HCT116 (cell line): ENCODE measurements at regions not wholly inside any gene's neighbourhood (a gene's known extent, or its start where the extent isn't known, plus 50 kb on each side); places are given as distances from the start of the nearest gene placed in this dataset.

Source experiments
- ATAC-seq: fragments of 200-7000 bp; cut with Tn5 transposase; 2 replicates; pipeline ENCODE4 v1.9.1; 2020; ENCODE audit warnings: mild to moderate bottlenecking, moderate library complexity
- BruUV-seq: library from RNA; stranded (reverse); fragments of 400-500 nt; replicated peaks from 2 replicates; lab custom pipeline; 2021; lab: Mats Ljungman, UMichigan
- CTCF ChIA-PET: fragments of 300-600 bp; sonication (Branson Sonifier 250); formaldehyde crosslinking; loops from one replicate; lab custom pipeline; 2021; ENCODE audit warnings: antibody characterized with exemption; lab: Charles Lee
- POLR2A ChIA-PET: fragments of 300-600, 350-600 bp; sonication (Branson Sonifier 250); formaldehyde crosslinking; loops from one replicate; lab custom pipeline; 2021; ENCODE audit warnings: antibody characterized with exemption; lab: Charles Lee
- RAD21 ChIA-PET, 2 experiments: fragments of 300-600 bp; sonication (Branson Sonifier 250); formaldehyde crosslinking; loops; one replicate each; lab custom pipeline; 2023; ENCODE audit warnings: low total read pairs in 2 of 2; ENCODE audit not compliant: uncharacterized antibody in 2 of 2, unreplicated experiment in 2 of 2, low non-redundant PET in 1 of 2; lab: Charles Lee
- DNase-seq: peaks from one replicate; pipeline ENCODE4 v3.0.0-alpha.2; 2010; ENCODE audit warnings: low read depth, low spot score
- H2AFZ ChIP-seq: fragments of 200-600 bp; shearing (Covaris generic), sonication (generic); 2 replicates; pipeline ENCODE4 v1.6.1; 2017; ENCODE audit warnings: low read depth, mixed run types, mixed read lengths, antibody characterized with exemption, low read length; ENCODE audit not compliant: poor library complexity, severe bottlenecking
- H3K27ac ChIP-seq: 2 replicates; pipeline ENCODE4 v1.5.1; 2012; ENCODE audit warnings: low read depth, low read length
- H3K27me3 ChIP-seq: fragments of 200-600 bp; sonication (generic); 2 replicates; pipeline ENCODE4 v1.6.1; 2016; ENCODE audit warnings: mixed run types, low read length, mixed read lengths; ENCODE audit not compliant: insufficient read depth
- H3K36me3 ChIP-seq, 2 experiments: fragments of 200-500 bp in 1 of 2; fragments of 200-600 bp in 1 of 2; sonication (Bioruptor generic) in 1 of 2; sonication (generic) in 1 of 2; 2 replicates each; pipeline versions ENCODE4 v1.5.1 to v1.6.1; 2014 to 2016; ENCODE audit warnings: low read length in 2 of 2, inconsistent platforms in 1 of 2, mixed read lengths in 1 of 2, mixed run types in 1 of 2; ENCODE audit not compliant: insufficient read depth in 2 of 2, control insufficient read depth in 1 of 2
- H3K4me1 ChIP-seq, 2 experiments: fragments of 200-600 bp in 1 of 2; sonication (generic) in 1 of 2; 2 replicates each; pipeline versions ENCODE4 v1.5.1 to v1.6.1; 2012 to 2017; ENCODE audit warnings: low read length in 2 of 2, inconsistent platforms in 1 of 2, mild to moderate bottlenecking in 1 of 2, mixed read lengths in 1 of 2, mixed run types in 1 of 2, moderate library complexity in 1 of 2; ENCODE audit not compliant: insufficient read depth in 2 of 2, control insufficient read depth in 1 of 2
- H3K4me2 ChIP-seq: fragments of 200-600 bp; sonication (generic); 2 replicates; pipeline ENCODE4 v1.6.1; 2017; ENCODE audit warnings: mixed run types, low read length, mixed read lengths
- H3K4me3 ChIP-seq, 2 experiments: fragments of 200-600 bp in 1 of 2; sonication (generic) in 1 of 2; replicated peaks in 1 of 2; 2 replicates each; pipeline ENCODE4 v1.5.1; 2011 to 2016; ENCODE audit warnings: low read length in 2 of 2, control low read depth in 1 of 2, low read depth in 1 of 2, mild to moderate bottlenecking in 1 of 2, mixed read lengths in 1 of 2, mixed run types in 1 of 2
- H3K79me2 ChIP-seq: fragments of 200-600 bp; sonication (generic); 2 replicates; pipeline ENCODE4 v1.6.1; 2017; ENCODE audit warnings: mild to moderate bottlenecking, mixed run types, low read length, moderate library complexity, mixed read lengths; ENCODE audit not compliant: insufficient read depth
- H3K9ac ChIP-seq: fragments of 200-600 bp; sonication (generic); 2 replicates; pipeline ENCODE4 v1.6.1; 2016; ENCODE audit warnings: low read length, mixed read lengths
- H3K9me2 ChIP-seq: fragments of 200-600 bp; sonication (generic), shearing (Covaris generic); 2 replicates; pipeline ENCODE4 v1.6.1; 2017; ENCODE audit warnings: mixed run types, mild to moderate bottlenecking, moderate library complexity; ENCODE audit not compliant: insufficient read depth
- H3K9me3 ChIP-seq, 2 experiments: fragments of 200-500 bp in 1 of 2; fragments of 200-600 bp in 1 of 2; sonication (Bioruptor generic) in 1 of 2; sonication (generic) in 1 of 2; 2 replicates each; pipeline ENCODE4 v1.6.1; 2014 to 2017; ENCODE audit warnings: low read length in 2 of 2, mixed read lengths in 2 of 2, inconsistent platforms in 1 of 2, low read depth in 1 of 2, mild to moderate bottlenecking in 1 of 2, mixed run types in 1 of 2, moderate library complexity in 1 of 2; ENCODE audit not compliant: control insufficient read depth in 1 of 2, insufficient read depth in 1 of 2
- H4K20me1 ChIP-seq: fragments of 200-600 bp; sonication (generic), shearing (Covaris generic); 2 replicates; pipeline ENCODE4 v1.6.1; 2017; ENCODE audit warnings: mixed run types, mild to moderate bottlenecking, moderate library complexity; ENCODE audit not compliant: insufficient read depth
- EZH2 ChIP-seq: fragments of 200-600 bp; sonication (generic); IDR thresholded peaks from 2 replicates; pipeline ENCODE4 v1.6.1; 2017; ENCODE audit warnings: antibody characterized with exemption, mixed run types
- EZH2phosphoT487 ChIP-seq: fragments of 200-600 bp; IDR thresholded peaks from 2 replicates; pipeline ENCODE4 v1.6.1; 2018; ENCODE audit warnings: antibody characterized with exemption, borderline replicate concordance
- RAD21 ChIP-seq: IDR thresholded peaks from 2 replicates; pipeline ENCODE4 v1.6.1; 2012; ENCODE audit warnings: low read depth, mild to moderate bottlenecking
- SRF ChIP-seq: IDR thresholded peaks from 2 replicates; pipeline ENCODE4 v1.6.1; 2012; ENCODE audit warnings: low read depth
- TCF7L2 ChIP-seq: IDR thresholded peaks from 2 replicates; pipeline ENCODE4 v1.7.0; 2011; ENCODE audit warnings: borderline replicate concordance, inconsistent platforms; ENCODE audit not compliant: insufficient read depth, insufficient read length; ENCODE audit errors: extremely low read depth
- intact Hi-C: fragments of 100-400 bp; cut with micrococcal nuclease; formaldehyde crosslinking; loops from 2 replicates; pipeline ENCODE4 v1.10.0; 2022
- TF ChIP-seq, protein P1 (sequence below): IDR thresholded peaks from 2 replicates; pipeline ENCODE4 v1.6.1; 2012
- TF ChIP-seq, protein P2 (sequence below): IDR thresholded peaks from 2 replicates; pipeline ENCODE4 v1.6.1; 2011; ENCODE audit warnings: mild to moderate bottlenecking, low read length, moderate library complexity; ENCODE audit not compliant: insufficient replicate concordance; ENCODE audit errors: extremely low read depth
- TF ChIP-seq, protein P3 (sequence below): IDR thresholded peaks from 2 replicates; pipeline ENCODE4 v1.6.1; 2012; ENCODE audit warnings: low read depth
- TF ChIP-seq, protein P4 (sequence below), 3 experiments: fragments of 200-600 bp in 1 of 3; sonication (generic) in 1 of 3; IDR thresholded peaks in 2 of 3; conservative IDR thresholded peaks in 1 of 3; 2 replicates each; pipeline ENCODE4 v1.5.1; 2012 to 2017; ENCODE audit warnings: low read depth in 2 of 3, low read length in 2 of 3, antibody characterized with exemption in 1 of 3, borderline replicate concordance in 1 of 3, control low read depth in 1 of 3, mild to moderate bottlenecking in 1 of 3, mixed read lengths in 1 of 3, mixed run types in 1 of 3, moderate library complexity in 1 of 3; ENCODE audit not compliant: insufficient read depth in 1 of 3

DNA sequence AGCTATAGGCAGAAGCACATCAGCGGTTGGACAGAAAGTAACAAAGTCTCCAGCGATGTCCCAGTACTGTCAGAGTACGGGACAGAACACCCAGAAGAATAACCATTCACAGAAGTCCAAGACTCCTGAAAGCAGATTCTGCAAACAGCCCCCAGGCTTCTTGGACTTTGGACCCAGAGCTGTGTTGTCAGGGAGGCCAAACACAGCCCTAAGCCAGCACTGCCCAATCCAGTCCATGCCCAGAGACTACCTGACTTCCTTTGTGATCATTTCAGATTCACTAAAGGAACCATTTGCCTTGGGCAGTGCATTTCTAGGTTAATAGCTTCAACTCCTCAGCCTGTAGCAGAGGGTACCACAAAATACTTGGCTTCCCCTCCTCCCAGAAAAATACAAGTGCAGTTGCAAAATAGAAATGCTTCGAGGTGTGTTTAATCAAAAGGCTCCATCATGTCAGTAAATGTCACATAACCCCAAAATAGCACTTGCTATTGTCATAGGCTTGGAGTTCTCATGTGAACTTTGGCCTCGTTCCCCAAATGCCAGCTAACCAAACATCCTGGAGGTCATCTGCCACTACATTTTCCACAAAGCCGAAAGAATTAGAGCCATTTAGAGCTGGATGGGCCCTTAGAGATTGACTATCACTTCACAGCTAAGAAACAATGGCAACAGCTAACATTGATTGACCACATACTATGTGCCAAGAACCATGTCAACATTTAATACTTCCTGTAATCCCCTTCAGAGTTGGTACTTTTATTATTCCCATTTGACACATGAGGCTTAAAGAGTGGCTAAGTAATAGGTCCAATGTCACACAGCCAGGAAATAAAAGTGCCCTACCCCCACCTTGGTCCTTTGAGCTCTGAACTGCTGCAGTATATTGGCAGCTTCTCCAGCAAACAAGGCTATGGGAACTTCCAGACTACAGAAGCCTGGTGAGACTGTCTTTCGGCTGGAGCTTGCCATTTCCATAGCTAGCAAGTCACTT is 329.9 kb downstream of the FOXO1 start:
- CTCF ChIA-PET, result no interaction called here
- no peak overlapping the region for H3K9ac ChIP-seq
- no peaks in the 10 kb centered on the region for H4K20me1 ChIP-seq
- TF ChIP-seq EZH2, result no peak
- no peak for TF ChIP-seq EZH2phosphoT487
- TF ChIP-seq, protein P1, sequence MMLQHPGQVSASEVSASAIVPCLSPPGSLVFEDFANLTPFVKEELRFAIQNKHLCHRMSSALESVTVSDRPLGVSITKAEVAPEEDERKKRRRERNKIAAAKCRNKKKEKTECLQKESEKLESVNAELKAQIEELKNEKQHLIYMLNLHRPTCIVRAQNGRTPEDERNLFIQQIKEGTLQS, result no peak
- TF ChIP-seq, all 23 proteins: peak for 0
- DNase-seq (no peak), ATAC-seq (no peak)
- Histone ChIP-seq H3K9me2 (no peaks in the 10 kb centered on the region), H3K27me3 (no peaks in the 10 kb centered on the region), H3K27ac (no peak overlapping the region), H3K4me1 (peaks cover 0 to 7% of the 10 kb centered on the region in 2 experiments; a peak in 2 of 4 replicates), H3K36me3 (no peaks in the 10 kb centered on the region), H3K4me3 (no peak overlapping the region), H3K79me2 (no peaks in the 10 kb centered on the region), H2AFZ (no peak overlapping the region), H3K4me2 (no peak overlapping the region), H3K9me3 (no peaks in the 10 kb centered on the region)
- RAD21 ChIA-PET, result no interaction called here
- intact Hi-C loops, result no loop called here
- POLR2A ChIA-PET, result no interaction called here
- no TSS peak for BruUV-seq

- no peaks in the 10 kb centered on the region for H3K27me3 ChIP-seq
- no peak overlapping the region for H3K4me2 ChIP-seq
- intact Hi-C loops, result no loop called here
- no TSS peak for BruUV-seq
- H3K9me2 ChIP-seq, result no peaks in the 10 kb centered on the region
- no peaks in the 10 kb centered on the region for H4K20me1 ChIP-seq
- H3K4me3 ChIP-seq, result no peak overlapping the region
- H2AFZ ChIP-seq, result no peak overlapping the region
- no peak overlapping the region for H3K27ac ChIP-seq
- ATAC-seq (no peak), DNase-seq (no peak)
- ChIA-PET CTCF (no interaction called here), RAD21 (no interaction called here), POLR2A (no interaction called here)
- no peaks in the 10 kb centered on the region for H3K79me2 ChIP-seq
- H3K36me3 ChIP-seq, result no peaks in the 10 kb centered on the region
- no peaks in the 10 kb centered on the region; a peak in 1 of 4 replicates for H3K4me1 ChIP-seq
- no peaks in the 10 kb centered on the region for H3K9me3 ChIP-seq
- no peak overlapping the region for H3K9ac ChIP-seq
- no peak for TF ChIP-seq SRF
- TF ChIP-seq, protein P2, sequence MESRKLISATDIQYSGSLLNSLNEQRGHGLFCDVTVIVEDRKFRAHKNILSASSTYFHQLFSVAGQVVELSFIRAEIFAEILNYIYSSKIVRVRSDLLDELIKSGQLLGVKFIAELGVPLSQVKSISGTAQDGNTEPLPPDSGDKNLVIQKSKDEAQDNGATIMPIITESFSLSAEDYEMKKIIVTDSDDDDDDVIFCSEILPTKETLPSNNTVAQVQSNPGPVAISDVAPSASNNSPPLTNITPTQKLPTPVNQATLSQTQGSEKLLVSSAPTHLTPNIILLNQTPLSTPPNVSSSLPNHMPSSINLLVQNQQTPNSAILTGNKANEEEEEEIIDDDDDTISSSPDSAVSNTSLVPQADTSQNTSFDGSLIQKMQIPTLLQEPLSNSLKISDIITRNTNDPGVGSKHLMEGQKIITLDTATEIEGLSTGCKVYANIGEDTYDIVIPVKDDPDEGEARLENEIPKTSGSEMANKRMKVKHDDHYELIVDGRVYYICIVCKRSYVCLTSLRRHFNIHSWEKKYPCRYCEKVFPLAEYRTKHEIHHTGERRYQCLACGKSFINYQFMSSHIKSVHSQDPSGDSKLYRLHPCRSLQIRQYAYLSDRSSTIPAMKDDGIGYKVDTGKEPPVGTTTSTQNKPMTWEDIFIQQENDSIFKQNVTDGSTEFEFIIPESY, result no peak
- TF ChIP-seq, protein P3, sequence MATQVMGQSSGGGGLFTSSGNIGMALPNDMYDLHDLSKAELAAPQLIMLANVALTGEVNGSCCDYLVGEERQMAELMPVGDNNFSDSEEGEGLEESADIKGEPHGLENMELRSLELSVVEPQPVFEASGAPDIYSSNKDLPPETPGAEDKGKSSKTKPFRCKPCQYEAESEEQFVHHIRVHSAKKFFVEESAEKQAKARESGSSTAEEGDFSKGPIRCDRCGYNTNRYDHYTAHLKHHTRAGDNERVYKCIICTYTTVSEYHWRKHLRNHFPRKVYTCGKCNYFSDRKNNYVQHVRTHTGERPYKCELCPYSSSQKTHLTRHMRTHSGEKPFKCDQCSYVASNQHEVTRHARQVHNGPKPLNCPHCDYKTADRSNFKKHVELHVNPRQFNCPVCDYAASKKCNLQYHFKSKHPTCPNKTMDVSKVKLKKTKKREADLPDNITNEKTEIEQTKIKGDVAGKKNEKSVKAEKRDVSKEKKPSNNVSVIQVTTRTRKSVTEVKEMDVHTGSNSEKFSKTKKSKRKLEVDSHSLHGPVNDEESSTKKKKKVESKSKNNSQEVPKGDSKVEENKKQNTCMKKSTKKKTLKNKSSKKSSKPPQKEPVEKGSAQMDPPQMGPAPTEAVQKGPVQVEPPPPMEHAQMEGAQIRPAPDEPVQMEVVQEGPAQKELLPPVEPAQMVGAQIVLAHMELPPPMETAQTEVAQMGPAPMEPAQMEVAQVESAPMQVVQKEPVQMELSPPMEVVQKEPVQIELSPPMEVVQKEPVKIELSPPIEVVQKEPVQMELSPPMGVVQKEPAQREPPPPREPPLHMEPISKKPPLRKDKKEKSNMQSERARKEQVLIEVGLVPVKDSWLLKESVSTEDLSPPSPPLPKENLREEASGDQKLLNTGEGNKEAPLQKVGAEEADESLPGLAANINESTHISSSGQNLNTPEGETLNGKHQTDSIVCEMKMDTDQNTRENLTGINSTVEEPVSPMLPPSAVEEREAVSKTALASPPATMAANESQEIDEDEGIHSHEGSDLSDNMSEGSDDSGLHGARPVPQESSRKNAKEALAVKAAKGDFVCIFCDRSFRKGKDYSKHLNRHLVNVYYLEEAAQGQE, result no peak
- no peak for TF ChIP-seq TCF7L2
- TF ChIP-seq, protein P4, sequence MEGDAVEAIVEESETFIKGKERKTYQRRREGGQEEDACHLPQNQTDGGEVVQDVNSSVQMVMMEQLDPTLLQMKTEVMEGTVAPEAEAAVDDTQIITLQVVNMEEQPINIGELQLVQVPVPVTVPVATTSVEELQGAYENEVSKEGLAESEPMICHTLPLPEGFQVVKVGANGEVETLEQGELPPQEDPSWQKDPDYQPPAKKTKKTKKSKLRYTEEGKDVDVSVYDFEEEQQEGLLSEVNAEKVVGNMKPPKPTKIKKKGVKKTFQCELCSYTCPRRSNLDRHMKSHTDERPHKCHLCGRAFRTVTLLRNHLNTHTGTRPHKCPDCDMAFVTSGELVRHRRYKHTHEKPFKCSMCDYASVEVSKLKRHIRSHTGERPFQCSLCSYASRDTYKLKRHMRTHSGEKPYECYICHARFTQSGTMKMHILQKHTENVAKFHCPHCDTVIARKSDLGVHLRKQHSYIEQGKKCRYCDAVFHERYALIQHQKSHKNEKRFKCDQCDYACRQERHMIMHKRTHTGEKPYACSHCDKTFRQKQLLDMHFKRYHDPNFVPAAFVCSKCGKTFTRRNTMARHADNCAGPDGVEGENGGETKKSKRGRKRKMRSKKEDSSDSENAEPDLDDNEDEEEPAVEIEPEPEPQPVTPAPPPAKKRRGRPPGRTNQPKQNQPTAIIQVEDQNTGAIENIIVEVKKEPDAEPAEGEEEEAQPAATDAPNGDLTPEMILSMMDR (IDR thresholded peaks at IDR 0.05 in 2 of 3, conservative IDR thresholded peaks at IDR 0.05 in 1 of 3; ENCODE audit: borderline replicate concordance in 1 of 3, insufficient read depth in 1 of 3, low read depth in 2 of 3, low read length in 2 of 3), result no peak
- TF ChIP-seq EZH2, result no peak
- TF ChIP-seq RAD21, result no peak
Measured at GRCh38 chr13:40337651-40338050, 328.8 kb downstream of the FOXO1 start.
